ENCODE measurements at regions not wholly inside any gene's neighbourhood (a gene's known extent, or its start where the extent isn't known, plus 50 kb on each side); places are given as distances from the start of the nearest gene placed in this dataset.

GRCh38 chr2:65714866-65715265, 282.5 kb upstream of the SPRED2 start:
- Histone ChIP-seq H3K23ac (ENCODE audit: insufficient read length) (no peak overlapping the region), H3K23me2 (ENCODE audit: low read depth, low read length) (no peaks in the 10 kb centered on the region), H3K27ac (ENCODE audit: low read depth, low read length) (no peak overlapping the region), H3K4me1 (replicated peaks in 1 of 4; ENCODE audit: control insufficient read depth in 3 of 4, insufficient read depth in 4 of 4, low read length in 3 of 4) (no peaks in the 10 kb centered on the region), H3K9ac (replicated peaks in 1 of 4; ENCODE audit: extremely low read depth in 1 of 4, low read depth in 3 of 4, low read length in 3 of 4) (no peak overlapping the region), H3K27me3 (replicated peaks in 1 of 4; ENCODE audit: control insufficient read depth in 3 of 4, extremely low read depth in 1 of 4, insufficient read depth in 3 of 4, low read length in 3 of 4) (no peaks in the 10 kb centered on the region), H3K18ac (ENCODE audit: extremely low read depth, low read length) (no peak overlapping the region), H2BK20ac (ENCODE audit: low read length) (no peak overlapping the region), H3K56ac (replicated peaks; ENCODE audit: insufficient read length, low read depth, low read length) (no peak overlapping the region), H4K5ac (ENCODE audit: insufficient read length, low read depth, low read length) (no peak overlapping the region), H4K8ac (ENCODE audit: extremely low read depth, insufficient read depth, low read length) (no peak overlapping the region), H3K4me3 (ENCODE audit: extremely low read depth in 1 of 4, insufficient read depth in 2 of 4, low read depth in 3 of 4, low read length in 4 of 4) (no peak overlapping the region), H4K91ac (replicated peaks; ENCODE audit: insufficient read length, low read length) (no peak overlapping the region), H2BK5ac (ENCODE audit: low read depth, low read length) (no peak overlapping the region), H2BK120ac (replicated peaks; ENCODE audit: low read depth, low read length) (no peak overlapping the region), H3K79me2 (ENCODE audit: control insufficient read depth in 1 of 2, insufficient read depth in 2 of 2, low read length in 2 of 2) (no peaks in the 10 kb centered on the region), H3K14ac (ENCODE audit: insufficient read length) (no peak overlapping the region), H2AK5ac (ENCODE audit: low read depth, low read length) (no peak overlapping the region), H3K79me1 (ENCODE audit: low read depth, low read length) (no peaks in the 10 kb centered on the region), H3K4ac (replicated peaks; ENCODE audit: insufficient read length, low read depth, low read length) (no peak overlapping the region), H3K36me3 (ENCODE audit: control insufficient read depth in 2 of 4, insufficient read depth in 4 of 4, low read length in 3 of 4) (no peaks in the 10 kb centered on the region), H2BK12ac (ENCODE audit: low read depth, low read length) (no peak overlapping the region), H3K9me3 (ENCODE audit: insufficient read depth in 2 of 2, low read depth in 1 of 2, low read length in 1 of 2) (no peaks in the 10 kb centered on the region), H2BK15ac (ENCODE audit: low read length) (no peak overlapping the region), H3K4me2 (ENCODE audit: insufficient read depth in 1 of 2, low read depth in 2 of 2, low read length in 2 of 2) (no peak overlapping the region), H4K20me1 (replicated peaks in 1 of 2; ENCODE audit: control insufficient read depth in 1 of 2, insufficient read depth in 2 of 2, low read length in 2 of 2) (peaks cover 0 to 3% of the 10 kb centered on the region in 2 experiments), H2AFZ (ENCODE audit: low read length) (no peak overlapping the region)
- DNase-seq (ENCODE audit: low read depth in 1 of 2, low spot score in 2 of 2) (no peak), FAIRE-seq (no peak)
- POLR2A ChIA-PET (ENCODE audit: partially characterized antibody) = no interaction called here
- 86% methylated on average over 1 of the region's 1 CpG; no CpG with 5 or more reads in 1 of the 2 experiments for WGBS, 2 experiments (ENCODE audit: extremely low coverage in 1 of 2, insufficient coverage in 1 of 2, insufficient read length in 1 of 2, insufficient replicate concordance in 2 of 2, low coverage in 1 of 2, low lambda C conversion rate in 2 of 2, missing lambda C conversion rate in 1 of 2)
- CTCF ChIA-PET (ENCODE audit: partially characterized antibody) = interaction anchor here (0.7 to 1.2 kb wide), 3 partner anchors 28 to 715 kb away, joined by 3 to 6 read pairs (median 3); no protein-coding TSS in a partner anchor
- no peak for TF ChIP-seq RBBP5 (IDR thresholded peaks at IDR 0.05; ENCODE audit: borderline replicate concordance, low read depth, low read length)
- TF ChIP-seq USF2 (IDR thresholded peaks at IDR 0.05; ENCODE audit: low read length) = no peak
- no peak for TF ChIP-seq GTF2F1 (IDR thresholded peaks at IDR 0.05; ENCODE audit: borderline replicate concordance, low read depth, low read length)
- TF ChIP-seq NRF1 (IDR thresholded peaks at IDR 0.05; ENCODE audit: low read depth, low read length) = no peak
- TF ChIP-seq ZNF274 (IDR thresholded peaks at IDR 0.05; ENCODE audit: borderline replicate concordance, extremely low read depth, low read length) = no peak
- no peak for TF ChIP-seq RFX5 (IDR thresholded peaks at IDR 0.05; ENCODE audit: borderline replicate concordance, low read depth, low read length)
- TF ChIP-seq KDM1A (IDR thresholded peaks at IDR 0.05; ENCODE audit: borderline replicate concordance, low read length) = no peak
- TF ChIP-seq SAP30 (IDR thresholded peaks at IDR 0.05; ENCODE audit: insufficient read depth, insufficient replicate concordance, low read length) = no peak
- TF ChIP-seq PHF8 (conservative IDR thresholded peaks at IDR 0.05; ENCODE audit: low read depth, low read length) = no peak
- no peak for TF ChIP-seq NANOG (IDR thresholded peaks at IDR 0.05; ENCODE audit: insufficient read depth, low read depth, low read length, poor library complexity, severe bottlenecking)
- no peak for TF ChIP-seq KDM5A (IDR thresholded peaks at IDR 0.05; ENCODE audit: low read length)
- no peak for TF ChIP-seq RAD21 (IDR thresholded peaks at IDR 0.05 in 1 of 2, conservative IDR thresholded peaks at IDR 0.05 in 1 of 2; ENCODE audit: low read depth in 2 of 2, low read length in 2 of 2)
